ENCODE measurements at regions not wholly inside any gene's neighbourhood (a gene's known extent, or its start where the extent isn't known, plus 50 kb on each side); places are given as distances from the start of the nearest gene placed in this dataset.

GRCh38 chr2:196369967-196370366 is 198.6 kb upstream of the STK17B start:
- TF ChIP-seq POLR2A (IDR thresholded peaks at IDR 0.05) (no peak), CTCF (IDR thresholded peaks at IDR 0.05) (no peak)
